ENCODE measurements at regions not wholly inside any gene's neighbourhood (a gene's known extent, or its start where the extent isn't known, plus 50 kb on each side); places are given as distances from the start of the nearest gene placed in this dataset.
"Not testable (repeated sequence)": the region's sequence is repeated elsewhere in the genome, so short reads cannot be mapped to it uniquely, and the experiment has no call there.

DNA sequence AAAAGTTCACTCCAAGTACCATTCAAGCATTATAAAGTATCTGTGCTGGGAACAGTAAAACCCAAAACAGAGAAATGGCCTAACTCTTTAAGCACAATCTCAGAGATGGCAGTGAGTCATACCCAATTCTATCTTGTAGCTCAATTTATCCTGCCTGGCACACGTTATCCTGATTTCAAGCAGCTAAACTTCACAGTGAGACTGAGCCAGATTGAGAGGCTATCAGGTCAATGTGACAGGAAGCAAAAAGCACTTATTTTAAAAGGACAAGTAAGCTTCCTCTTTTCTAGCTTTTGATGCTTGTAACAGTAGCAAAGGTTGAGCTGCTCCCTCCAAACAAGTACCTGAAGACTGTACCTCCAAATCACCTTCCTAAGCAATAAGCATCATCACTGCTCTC lies 324.9 kb downstream of the NAF1 start:
- Histone ChIP-seq H3K36me3 (no peaks in the 10 kb centered on the region), H3K27ac (no peak overlapping the region), H3K9me3 (replicated peaks) (no peaks in the 10 kb centered on the region), H3K4me1 (peaks cover 3% of the 10 kb centered on the region; the same call in 1 of the 2 replicates), H3K4me3 (no peak overlapping the region), H3K27me3 (no peaks in the 10 kb centered on the region)
- no peak for DNase-seq

DNA sequence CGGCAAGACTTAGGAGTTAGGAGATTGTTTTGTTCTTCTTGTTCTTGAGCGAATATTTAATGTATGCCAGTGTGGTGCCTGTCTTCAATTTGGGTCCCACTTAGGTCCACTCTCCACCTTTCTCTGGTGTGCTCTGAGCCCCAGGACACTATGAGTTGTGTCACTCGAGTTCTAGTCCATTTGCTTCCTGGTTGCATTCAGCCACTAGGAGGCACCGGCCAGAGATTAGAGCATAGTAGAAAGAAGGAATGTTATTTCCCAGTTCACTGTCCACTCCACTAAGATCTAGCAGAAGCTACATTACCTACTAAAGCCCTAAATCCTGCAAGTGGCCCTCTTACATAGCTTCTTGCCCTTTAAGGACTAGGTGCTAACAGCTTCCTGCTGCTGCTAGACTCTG lies 326.9 kb downstream of the NAF1 start:
- H3K9me3 ChIP-seq (replicated peaks), result no peaks in the 10 kb centered on the region
- peaks cover 3% of the 10 kb centered on the region; the same call in 1 of the 2 replicates for H3K4me1 ChIP-seq
- no peak overlapping the region for H3K4me3 ChIP-seq
- no peaks in the 10 kb centered on the region for H3K36me3 ChIP-seq
- DNase-seq, result peak in 1 of 2 experiments; percentile 1
- no peak overlapping the region for H3K27ac ChIP-seq
- no peaks in the 10 kb centered on the region for H3K27me3 ChIP-seq

DNA sequence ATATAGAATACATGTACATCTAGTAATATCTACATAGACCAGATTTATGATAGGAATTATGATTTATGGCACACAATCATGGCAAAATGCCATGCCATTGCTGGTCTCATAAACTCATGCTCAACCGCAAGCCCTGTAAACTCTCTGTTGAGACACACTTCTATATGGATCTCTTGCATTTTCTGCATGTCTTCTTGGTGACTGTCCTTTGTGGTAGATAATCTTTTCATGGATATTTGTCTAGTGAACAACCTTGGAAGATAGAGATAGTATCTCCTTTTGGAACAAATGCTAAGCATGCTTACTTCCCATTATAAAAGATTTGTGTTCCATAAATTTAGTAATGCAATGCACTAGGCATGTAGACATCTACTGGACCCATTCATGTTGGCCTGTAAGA lies 328.0 kb downstream of the NAF1 start:
- DNase-seq, result no peak
- Histone ChIP-seq H3K36me3 (no peaks in the 10 kb centered on the region), H3K9me3 (replicated peaks) (no peaks in the 10 kb centered on the region)

DNA sequence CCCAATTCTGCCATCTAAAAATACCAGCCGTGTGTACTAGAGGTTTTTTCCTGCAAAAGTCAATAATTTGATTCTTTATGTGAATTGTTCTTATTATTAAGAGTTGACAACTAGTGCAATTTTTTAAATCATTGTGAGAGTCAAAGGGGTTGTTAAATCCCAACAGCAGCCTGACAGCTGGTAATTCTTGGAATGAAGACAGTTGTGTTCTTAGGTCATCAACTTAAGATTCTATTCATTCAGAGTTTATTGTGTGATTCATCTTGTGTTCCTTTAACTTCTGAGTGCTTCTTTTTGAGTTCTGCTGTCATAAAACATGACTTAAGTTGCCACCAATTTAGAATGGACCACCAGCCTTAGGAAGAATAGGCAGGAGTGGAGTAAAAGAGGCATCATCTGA lies 329.0 kb downstream of the NAF1 start:
- Histone ChIP-seq H3K36me3 (no peaks in the 10 kb centered on the region), H3K27me3 (no peaks in the 10 kb centered on the region), H3K4me3 (no peak overlapping the region), H3K27ac (no peak overlapping the region), H3K4me1 (peaks cover 3% of the 10 kb centered on the region; the same call in 1 of the 2 replicates), H3K9me3 (replicated peaks) (no peaks in the 10 kb centered on the region)
- DNase-seq, result no peak

More for the DNA sequence above, 328.0 kb downstream of the NAF1 start:
- Histone ChIP-seq H3K4me3 (no peak overlapping the region), H3K27me3 (no peaks in the 10 kb centered on the region), H3K4me1 (peaks cover 3% of the 10 kb centered on the region; the same call in 1 of the 2 replicates), H3K27ac (no peak overlapping the region)

DNA sequence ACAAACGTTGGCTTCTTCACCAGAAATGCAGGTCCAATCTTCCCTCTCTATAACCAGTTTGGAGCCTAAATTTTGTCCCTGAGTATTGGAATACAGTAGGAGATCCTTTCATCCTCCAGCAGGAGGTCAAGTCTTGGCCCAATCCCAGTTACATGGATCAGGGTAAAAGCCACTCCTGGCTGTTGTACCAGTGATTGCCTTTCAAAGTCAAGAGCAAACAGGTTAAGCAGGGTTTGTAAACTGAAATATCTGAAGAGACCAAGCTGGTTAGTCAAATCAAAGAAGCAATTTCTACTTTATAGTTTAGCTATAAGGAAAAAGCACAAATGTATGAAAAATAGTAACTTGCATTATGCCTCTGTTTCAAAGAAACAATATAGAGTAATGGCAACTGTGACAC lies 329.4 kb downstream of the NAF1 start:
- Histone ChIP-seq H3K36me3 (no peaks in the 10 kb centered on the region), H3K27ac (no peak overlapping the region), H3K4me3 (no peak overlapping the region), H3K4me1 (peaks cover 3% of the 10 kb centered on the region; the same call in 1 of the 2 replicates), H3K9me3 (replicated peaks) (no peaks in the 10 kb centered on the region), H3K27me3 (no peaks in the 10 kb centered on the region)
- DNase-seq, result no peak

DNA sequence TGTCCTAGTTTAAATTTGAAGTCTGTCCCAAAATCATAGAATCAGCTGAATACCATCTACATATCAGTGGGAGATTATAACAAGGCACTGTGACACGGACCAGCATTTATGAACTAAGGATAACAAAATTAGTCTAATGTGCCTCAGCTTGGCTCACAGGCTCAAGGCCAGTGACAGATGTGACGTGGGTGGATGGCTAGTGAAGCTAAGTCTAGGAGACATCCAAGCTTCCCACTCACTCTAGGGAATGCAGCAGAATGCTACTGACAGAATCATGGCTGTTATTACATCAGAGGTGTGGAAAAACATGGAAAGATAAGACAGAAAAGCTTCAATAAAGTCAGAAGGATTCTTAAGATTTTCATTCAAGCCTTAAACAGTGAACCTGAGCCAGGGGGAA lies 329.9 kb downstream of the NAF1 start:
- no peak overlapping the region for H3K27ac ChIP-seq
- H3K4me3 ChIP-seq, result no peak overlapping the region
- DNase-seq, result no peak
- H3K9me3 ChIP-seq (replicated peaks), result no peaks in the 10 kb centered on the region
- H3K4me1 ChIP-seq, result peaks cover 3% of the 10 kb centered on the region; the same call in 1 of the 2 replicates
- no peaks in the 10 kb centered on the region for H3K27me3 ChIP-seq
- no peaks in the 10 kb centered on the region for H3K36me3 ChIP-seq

DNA sequence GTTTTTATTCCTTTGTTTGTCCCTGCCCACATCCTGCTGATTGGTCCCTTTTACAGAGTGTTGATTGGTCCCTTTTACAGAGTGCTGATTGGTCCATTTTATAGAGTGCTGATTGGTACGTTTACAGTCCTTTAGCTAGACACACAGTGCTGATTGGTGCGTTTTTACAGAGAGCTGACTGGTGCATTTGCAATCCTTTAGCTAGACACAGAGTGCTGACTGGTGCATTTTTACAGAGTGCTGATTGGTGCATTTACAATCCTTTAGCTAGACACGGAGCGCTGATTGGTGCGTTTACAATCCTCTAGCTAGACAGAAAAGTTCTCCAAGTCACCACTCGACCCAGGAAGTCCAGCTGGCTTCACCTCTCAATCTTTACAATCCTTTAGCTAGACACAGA lies 330.4 kb downstream of the NAF1 start:
- not testable (repeated sequence) for H3K36me3 ChIP-seq; H3K4me3 ChIP-seq; H3K4me1 ChIP-seq; H3K27ac ChIP-seq; H3K9me3 ChIP-seq (replicated peaks); H3K27me3 ChIP-seq; DNase-seq

DNA sequence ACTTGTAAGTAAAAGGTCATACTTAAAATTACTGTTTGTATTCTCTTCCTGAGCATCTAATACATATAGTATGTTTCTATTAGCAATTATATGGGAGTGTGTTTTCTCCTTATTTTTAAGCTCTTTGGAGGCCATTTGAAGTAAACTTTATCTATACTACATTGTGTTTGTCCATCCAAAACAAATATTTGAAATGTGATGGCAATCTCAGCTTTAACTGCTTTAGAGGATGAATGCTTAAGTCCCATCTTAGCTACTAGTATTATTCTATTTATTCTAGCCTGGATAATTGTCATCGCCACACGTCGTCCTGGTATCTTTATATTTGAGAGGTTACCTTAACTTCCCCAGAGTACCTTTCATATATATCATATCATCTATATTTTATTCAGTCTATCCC lies 335.8 kb downstream of the NAF1 start:
- Histone ChIP-seq H3K27ac (no peak overlapping the region), H3K36me3 (no peaks in the 10 kb centered on the region), H3K4me1 (no peaks in the 10 kb centered on the region), H3K9me3 (replicated peaks) (no peaks in the 10 kb centered on the region), H3K27me3 (no peaks in the 10 kb centered on the region), H3K4me3 (no peak overlapping the region)
- no peak for DNase-seq

DNA sequence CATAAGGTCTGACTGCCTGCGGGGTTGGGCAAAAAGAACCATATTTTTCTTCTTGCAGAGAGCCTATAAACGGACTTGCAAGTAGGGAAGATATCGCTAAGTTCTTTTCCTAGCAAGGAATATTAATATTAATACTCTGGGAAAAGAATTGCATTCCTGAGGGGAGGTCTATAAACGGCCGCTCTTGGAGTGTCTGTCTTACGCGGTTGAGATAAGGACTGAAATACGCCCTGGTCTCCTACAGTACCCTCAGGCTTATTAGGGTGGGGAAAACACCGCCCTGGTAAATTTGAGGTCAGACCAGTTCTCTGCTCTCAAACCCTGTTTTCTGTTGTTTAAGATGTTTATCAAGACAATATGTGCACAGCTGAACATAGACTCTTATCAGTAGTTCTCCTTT lies 349.3 kb downstream of the NAF1 start:
- DNase-seq; H3K27me3 ChIP-seq; H3K36me3 ChIP-seq; H3K4me3 ChIP-seq; H3K4me1 ChIP-seq; H3K27ac ChIP-seq; H3K9me3 ChIP-seq (replicated peaks): not testable (repeated sequence)

DNA sequence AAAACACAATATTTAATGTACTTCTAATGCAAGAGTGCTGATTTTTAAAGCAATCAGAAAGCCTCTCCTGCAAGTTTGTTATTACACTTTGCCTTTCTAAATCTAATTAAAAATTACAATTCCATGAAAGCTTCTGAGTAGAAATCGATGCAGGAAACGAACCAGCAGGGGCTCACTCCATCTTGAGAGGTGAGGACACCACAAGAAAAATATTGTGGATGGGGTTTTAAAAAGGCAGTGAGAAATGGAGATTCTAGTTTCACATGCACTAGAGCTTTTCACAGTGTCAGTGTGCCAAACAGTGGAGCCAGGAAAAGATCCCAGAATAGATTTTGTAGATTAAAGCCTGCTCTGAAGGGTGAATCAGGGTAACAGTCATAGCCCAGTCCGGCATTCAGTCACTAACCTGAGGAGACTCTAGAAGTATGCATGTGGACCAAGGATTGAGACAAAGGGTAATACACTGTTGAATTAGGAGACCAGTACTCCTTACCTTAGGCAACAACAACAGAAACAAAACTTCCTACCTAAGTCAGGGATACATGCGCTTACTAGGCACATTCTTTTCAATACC lies 362.3 kb downstream of the NAF1 start:
- Histone ChIP-seq H3K4me3 (no peak overlapping the region), H3K27ac (no peak overlapping the region), H3K9me3 (replicated peaks) (no peaks in the 10 kb centered on the region), H3K36me3 (no peaks in the 10 kb centered on the region), H3K4me1 (no peaks in the 10 kb centered on the region), H3K27me3 (no peaks in the 10 kb centered on the region)
- DNase-seq, result no peak

DNA sequence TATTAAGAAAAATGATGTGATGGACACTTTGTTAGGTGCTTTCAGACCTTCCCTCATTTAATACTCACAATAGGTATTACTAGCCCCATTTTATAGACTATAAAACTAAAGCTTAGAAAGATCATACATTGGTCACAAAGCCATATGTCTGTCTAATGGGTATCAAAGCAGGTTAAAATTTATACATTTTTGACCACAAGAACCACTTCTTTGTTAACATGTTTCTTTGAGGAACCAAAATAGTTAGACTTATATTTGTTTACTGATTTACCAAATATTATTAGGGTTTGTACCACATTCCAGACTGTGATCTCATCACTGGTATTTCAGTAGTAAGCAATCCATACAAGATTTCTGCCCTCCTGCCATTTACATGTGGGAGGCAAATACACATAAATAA lies 363.3 kb downstream of the NAF1 start:
- Histone ChIP-seq H3K9me3 (replicated peaks) (no peaks in the 10 kb centered on the region), H3K4me3 (no peak overlapping the region), H3K27ac (no peak overlapping the region), H3K4me1 (no peaks in the 10 kb centered on the region), H3K27me3 (no peaks in the 10 kb centered on the region), H3K36me3 (no peaks in the 10 kb centered on the region)
- DNase-seq, result no peak

DNA sequence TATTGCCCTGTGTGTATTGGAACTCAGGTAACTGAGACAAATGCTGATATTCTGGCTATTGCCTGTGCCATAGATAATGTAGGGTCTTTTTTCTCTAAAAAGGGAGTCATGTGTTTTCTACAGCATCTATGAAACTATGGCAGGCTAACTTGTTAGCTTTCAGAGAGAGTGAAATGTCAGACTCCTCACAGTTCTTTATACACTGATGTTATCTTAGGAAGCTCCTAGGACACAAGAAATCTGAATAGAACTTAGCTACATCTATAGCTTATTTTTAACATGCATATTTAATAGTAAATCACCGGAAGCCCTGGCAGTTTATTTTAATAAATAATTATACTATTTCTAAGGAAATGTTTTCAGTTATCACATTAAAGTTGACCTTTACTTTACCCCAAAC lies 369.6 kb downstream of the NAF1 start:
- Histone ChIP-seq H3K4me1 (no peaks in the 10 kb centered on the region), H3K27me3 (no peaks in the 10 kb centered on the region), H3K9me3 (replicated peaks) (no peaks in the 10 kb centered on the region), H3K36me3 (no peaks in the 10 kb centered on the region), H3K4me3 (no peak overlapping the region), H3K27ac (no peak overlapping the region)
- DNase-seq, result no peak

DNA sequence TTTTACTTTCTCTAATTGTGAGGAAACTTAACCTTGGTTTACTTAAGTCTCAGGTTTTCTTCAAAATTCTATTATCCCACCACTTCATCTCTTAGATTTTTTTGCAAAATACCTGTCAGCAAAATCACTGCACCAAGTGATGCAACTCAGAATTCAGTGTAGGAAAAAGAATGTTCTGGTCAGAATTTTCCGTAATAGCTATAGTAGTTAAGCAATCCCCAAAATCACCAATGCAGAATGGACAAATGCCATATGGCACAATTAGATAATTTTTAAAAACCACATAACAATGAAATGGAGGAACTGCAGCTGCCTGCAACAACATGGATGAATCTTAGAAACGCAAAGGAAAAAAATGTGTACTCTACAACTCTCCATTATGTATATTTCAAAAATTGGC lies 373.1 kb downstream of the NAF1 start:
- no peak overlapping the region for H3K27ac ChIP-seq
- DNase-seq, result no peak

DNA sequence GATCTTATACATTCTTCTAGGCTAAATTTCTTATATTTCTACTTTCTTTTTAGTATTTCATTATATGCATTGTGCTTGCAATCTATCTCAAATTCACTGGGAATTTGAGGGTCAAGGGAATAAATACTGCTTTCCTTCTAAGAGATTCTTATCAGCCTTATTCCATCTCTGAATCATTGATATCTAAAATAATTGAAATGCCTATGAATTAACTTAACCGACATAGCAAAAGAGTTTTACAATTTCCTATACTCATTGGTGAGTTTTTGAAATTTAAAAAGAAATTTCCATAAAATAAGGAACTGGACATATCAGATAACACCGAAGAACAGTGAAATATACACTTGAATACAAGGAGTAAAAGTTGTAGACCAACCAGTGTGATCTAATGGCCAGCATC lies 373.7 kb downstream of the NAF1 start:
- Histone ChIP-seq H3K27me3 (no peaks in the 10 kb centered on the region), H3K4me3 (no peak overlapping the region), H3K9me3 (replicated peaks) (no peaks in the 10 kb centered on the region), H3K27ac (no peak overlapping the region), H3K36me3 (no peaks in the 10 kb centered on the region), H3K4me1 (no peaks in the 10 kb centered on the region)
- no peak for DNase-seq

More for the DNA sequence above, 373.1 kb downstream of the NAF1 start:
- Histone ChIP-seq H3K9me3 (replicated peaks) (no peaks in the 10 kb centered on the region), H3K4me3 (no peak overlapping the region), H3K27me3 (no peaks in the 10 kb centered on the region), H3K4me1 (no peaks in the 10 kb centered on the region), H3K36me3 (no peaks in the 10 kb centered on the region)

DNA sequence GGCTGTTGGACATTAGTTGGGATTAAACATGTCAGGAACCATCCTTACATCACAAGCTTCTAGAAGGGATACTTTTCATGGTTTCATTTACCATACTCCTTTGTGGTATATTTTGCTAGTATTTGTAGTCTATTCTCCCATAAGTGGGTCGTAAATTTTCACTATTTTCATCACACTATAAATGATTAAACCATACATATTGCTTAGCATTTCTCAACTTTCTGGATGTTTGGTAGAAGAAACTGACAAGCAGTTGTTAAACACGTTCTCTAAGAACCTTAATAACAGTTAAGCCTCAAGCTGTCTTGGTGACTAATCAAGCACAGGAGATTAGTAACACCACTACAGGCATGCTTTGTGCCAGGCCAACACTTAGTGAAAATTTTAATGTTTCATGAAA lies 375.5 kb downstream of the NAF1 start:
- no peak for DNase-seq
- Histone ChIP-seq H3K4me3 (no peak overlapping the region), H3K9me3 (replicated peaks) (no peaks in the 10 kb centered on the region), H3K36me3 (no peaks in the 10 kb centered on the region), H3K27me3 (no peaks in the 10 kb centered on the region), H3K4me1 (no peaks in the 10 kb centered on the region), H3K27ac (no peak overlapping the region)

DNA sequence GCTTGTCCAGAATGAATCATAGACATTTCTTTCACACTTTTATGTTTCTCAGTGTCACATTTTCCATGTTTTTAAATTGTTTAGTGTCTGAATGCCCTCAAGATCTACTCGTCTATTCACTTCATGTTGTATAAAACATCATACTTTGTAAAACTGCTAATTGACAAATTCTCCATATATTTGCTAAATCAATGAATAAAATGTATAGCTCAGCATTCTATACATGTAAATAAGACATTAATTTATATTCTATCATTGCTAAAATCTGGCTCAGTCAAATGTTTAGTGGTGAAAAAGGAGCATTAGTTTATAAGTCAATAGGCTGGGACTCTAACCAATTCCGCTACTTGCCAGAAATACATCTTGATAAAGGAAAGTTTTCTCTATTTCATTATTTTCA lies 379.6 kb downstream of the NAF1 start:
- H3K4me1 ChIP-seq, result no peaks in the 10 kb centered on the region
- H3K4me3 ChIP-seq, result no peak overlapping the region
- H3K9me3 ChIP-seq (replicated peaks), result no peaks in the 10 kb centered on the region
- no peaks in the 10 kb centered on the region for H3K27me3 ChIP-seq
- no peak overlapping the region for H3K27ac ChIP-seq
- DNase-seq, result no peak
- H3K36me3 ChIP-seq, result no peaks in the 10 kb centered on the region
